Trophoblast cell (in vitro differentiated cells and primary cell): ENCODE measurements at regions not wholly inside any gene's neighbourhood (a gene's known extent, or its start where the extent isn't known, plus 50 kb on each side); places are given as distances from the start of the nearest gene placed in this dataset.
A peak's percentile ranks its signal among the peaks of the same experiment; 100 is the strongest.

ENCODE experiments used
- DNase-seq, 2 donors: peaks; one replicate each; pipeline ENCODE4 v3.0.0-alpha.2; 2016
- H2AFZ ChIP-seq: 2 replicates; pipeline ENCODE4 v1.6.1; 2013; ENCODE audit warnings: low read length, moderate library complexity, mild to moderate bottlenecking; ENCODE audit not compliant: insufficient read depth, poor library complexity
- H2AK5ac ChIP-seq: 2 replicates; pipeline ENCODE4 v1.6.1; 2013; ENCODE audit warnings: mild to moderate bottlenecking, low read length
- H2BK120ac ChIP-seq: 2 replicates; pipeline ENCODE4 v1.6.1; 2013; ENCODE audit warnings: low read length, mild to moderate bottlenecking, moderate library complexity; ENCODE audit not compliant: insufficient read depth, poor library complexity
- H2BK12ac ChIP-seq: 2 replicates; pipeline ENCODE4 v1.6.1; 2013; ENCODE audit warnings: mild to moderate bottlenecking, low read length, moderate library complexity
- H2BK5ac ChIP-seq: 2 replicates; pipeline ENCODE4 v1.6.1; 2013; ENCODE audit warnings: low read length, low read depth, moderate library complexity, mild to moderate bottlenecking; ENCODE audit not compliant: poor library complexity
- H3K14ac ChIP-seq: 2 replicates; pipeline ENCODE4 v1.6.1; 2013; ENCODE audit warnings: mild to moderate bottlenecking, low read length
- H3K18ac ChIP-seq: 2 replicates; pipeline ENCODE4 v1.6.1; 2013; ENCODE audit warnings: mild to moderate bottlenecking, low read length
- H3K23ac ChIP-seq: 2 replicates; pipeline ENCODE4 v1.6.1; 2013; ENCODE audit warnings: low read length
- H3K27ac ChIP-seq: 2 replicates; pipeline ENCODE4 v1.5.1; 2013; ENCODE audit warnings: low read depth, mild to moderate bottlenecking, inconsistent platforms, low read length, moderate library complexity
- H3K27me3 ChIP-seq: 2 replicates; pipeline ENCODE4 v1.6.1; 2013; ENCODE audit warnings: inconsistent platforms, mild to moderate bottlenecking, low read length, moderate library complexity; ENCODE audit not compliant: insufficient read depth
- H3K36me3 ChIP-seq, 2 experiments: 1 replicate in 1 of 2; 2 replicates in 1 of 2; pipeline ENCODE4 v1.6.1; 2013; ENCODE audit warnings: low read length in 2 of 2, mild to moderate bottlenecking in 2 of 2, moderate library complexity in 1 of 2; ENCODE audit not compliant: insufficient read depth in 2 of 2, control insufficient read depth in 1 of 2
- H3K4ac ChIP-seq: 2 replicates; pipeline ENCODE4 v1.6.1; 2013; ENCODE audit warnings: low read depth, mild to moderate bottlenecking, low read length, moderate library complexity
- H3K4me1 ChIP-seq, 2 experiments: 1 replicate in 1 of 2; 2 replicates in 1 of 2; pipeline ENCODE4 v1.6.1; 2013; ENCODE audit warnings: low read length in 2 of 2, mild to moderate bottlenecking in 2 of 2, moderate library complexity in 1 of 2; ENCODE audit not compliant: insufficient read depth in 2 of 2, control insufficient read depth in 1 of 2
- H3K4me2 ChIP-seq: 2 replicates; pipeline ENCODE4 v1.6.1; 2013; ENCODE audit warnings: inconsistent platforms, mild to moderate bottlenecking, low read length, moderate library complexity
- H3K4me3 ChIP-seq: 2 replicates; pipeline ENCODE4 v1.5.1; 2013; ENCODE audit warnings: mild to moderate bottlenecking, low read depth, low read length, inconsistent platforms
- H3K79me1 ChIP-seq: one replicate; pipeline ENCODE4 v1.6.1; 2013; ENCODE audit warnings: low read length
- H3K79me2 ChIP-seq: 2 replicates; pipeline ENCODE4 v1.6.1; 2013; ENCODE audit warnings: low read length, mild to moderate bottlenecking; ENCODE audit not compliant: control insufficient read depth, insufficient read depth, poor library complexity
- H3K9ac ChIP-seq: 2 replicates; pipeline ENCODE4 v1.6.1; 2013; ENCODE audit warnings: mild to moderate bottlenecking, low read length
- H3K9me3 ChIP-seq: 2 replicates; pipeline ENCODE4 v1.6.1; 2013; ENCODE audit warnings: low read depth, mild to moderate bottlenecking, control low read depth, inconsistent platforms, low read length; ENCODE audit not compliant: insufficient read depth
- H4K12ac ChIP-seq: 2 replicates; pipeline ENCODE4 v1.6.1; 2013; ENCODE audit warnings: low read depth, mild to moderate bottlenecking, low read length, moderate library complexity
- H4K8ac ChIP-seq: 2 replicates; pipeline ENCODE4 v1.6.1; 2013; ENCODE audit warnings: low read depth, mild to moderate bottlenecking, low read length, moderate library complexity
- H4K91ac ChIP-seq: one replicate; pipeline ENCODE4 v1.6.1; 2013; ENCODE audit warnings: low read depth, mild to moderate bottlenecking, low read length, moderate library complexity
- WGBS: extraction: QIAGEN DNeasy Blood & Tissue Kit; methylation state at CpG from one replicate; pipeline ENCODE4 v1.1.7; 2013; ENCODE audit warnings: missing lambda C conversion rate; ENCODE audit not compliant: insufficient read length, insufficient coverage; ENCODE audit errors: extremely low coverage; 5-methylcytosine and 5-hydroxymethylcytosine counted together

DNA sequence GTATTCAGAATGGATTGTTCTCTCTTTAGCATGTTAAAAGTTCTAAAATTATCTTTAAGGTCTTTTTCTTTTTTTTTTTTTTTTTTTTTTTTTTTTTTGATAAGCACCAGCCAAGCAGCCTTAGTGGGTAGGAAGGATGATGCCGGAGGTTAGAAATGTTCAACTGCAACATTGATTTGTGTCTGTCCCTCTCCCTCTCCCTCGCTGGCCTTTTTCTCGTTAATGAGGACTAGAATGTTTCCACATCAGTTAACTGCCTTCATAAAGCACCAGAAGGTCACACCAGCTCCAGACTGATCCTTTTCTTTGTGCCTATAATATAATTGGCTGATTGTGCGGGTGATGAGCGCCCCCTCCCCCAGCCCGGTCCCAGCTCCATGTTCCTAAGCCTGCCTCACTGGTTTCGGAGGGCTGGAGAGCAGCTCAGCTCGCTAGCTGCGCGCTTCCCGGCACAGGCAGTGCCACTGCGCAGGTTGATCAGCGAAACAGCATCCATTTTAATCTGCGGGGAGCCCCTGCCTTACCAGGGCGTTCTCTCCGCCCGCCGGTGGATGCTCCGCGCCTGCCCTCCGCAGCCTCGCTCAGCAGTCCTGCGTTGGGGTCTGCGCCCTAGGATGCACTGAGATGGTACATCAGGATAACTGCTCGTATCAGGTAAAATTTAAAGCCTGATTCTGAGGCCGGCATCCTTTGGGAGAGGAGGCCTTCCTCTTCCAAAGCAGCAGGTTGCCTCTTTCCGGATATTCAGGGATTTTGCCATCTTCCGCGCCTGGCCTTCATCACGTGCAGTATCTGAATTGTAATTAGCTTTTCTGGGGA is 148.9 kb upstream of the IL12A start, which contains the start of gene SCHIP1:
TSS of gene SCHIP1 (plus strand) at position 301 of the 819 bp plus-strand sequence.
- Histone ChIP-seq H3K4ac (peak within 1 kb of the TSS; percentile 53), H3K23ac (no peak within 1 kb of the TSS), H3K36me3 (peaks cover 0 to 2% of the 10 kb centered on the region in 2 experiments), H3K18ac (peak within 1 kb of the TSS; percentile 83), H2AK5ac (peak within 1 kb of the TSS; percentile 39), H3K9me3 (no peaks in the 10 kb centered on the region), H2BK120ac (no peak within 1 kb of the TSS), H2AFZ (peak within 1 kb of the TSS; percentile 79), H4K12ac (peak within 1 kb of the TSS; percentile 35), H3K4me3 (no peak within 1 kb of the TSS), H3K9ac (peak within 1 kb of the TSS; percentile 44), H3K27me3 (no peaks in the 10 kb centered on the region), H3K79me1 (peaks cover 16% of the 10 kb centered on the region), H2BK12ac (peak within 1 kb of the TSS; percentile 79), H3K27ac (peak within 1 kb of the TSS; percentile 59), H4K8ac (peak within 1 kb of the TSS; percentile 93), H3K4me2 (peak within 1 kb of the TSS; percentile 68), H2BK5ac (peak within 1 kb of the TSS; percentile 62), H3K14ac (peak within 1 kb of the TSS; percentile 74), H3K4me1 (peaks cover 13 to 18% of the 10 kb centered on the region in 2 experiments), H4K91ac (peak within 1 kb of the TSS; percentile 36), H3K79me2 (peaks cover 5% of the 10 kb centered on the region)
- DNase-seq = no peak
- WGBS = no CpG with 5 or more reads among the region's 30 CpGs

DNA sequence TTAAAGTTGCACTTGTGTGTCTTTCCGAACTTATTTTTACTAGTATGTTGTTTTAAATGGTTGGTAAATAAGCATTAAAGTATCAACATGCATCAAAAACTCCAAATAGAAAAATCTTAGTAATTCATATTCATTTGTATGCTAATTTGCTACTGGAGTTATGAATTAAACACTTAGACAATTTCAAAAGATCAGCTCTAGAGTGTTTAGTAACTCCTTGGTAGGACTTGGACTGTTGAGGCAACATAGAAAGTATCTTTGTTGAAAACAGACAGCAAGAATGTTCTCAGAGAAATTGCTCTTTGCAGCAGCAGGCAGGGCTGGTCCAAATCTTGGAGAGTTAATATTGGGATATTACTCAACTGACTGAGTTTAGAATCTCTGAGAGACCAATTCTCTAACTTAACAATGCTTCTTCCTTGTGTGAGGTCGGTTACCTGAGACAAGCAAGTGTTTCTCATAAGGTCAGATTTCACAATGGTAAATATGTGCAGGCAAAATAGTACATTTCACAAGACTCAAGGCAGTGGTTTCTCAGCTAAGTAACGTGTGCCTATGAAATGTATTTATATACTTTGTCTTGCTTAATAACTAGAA is 147.8 kb upstream of the IL12A start:
- Histone ChIP-seq H4K8ac (no peak overlapping the region), H3K36me3 (peaks cover 0 to 2% of the 10 kb centered on the region in 2 experiments), H3K18ac (no peak overlapping the region), H3K79me2 (peaks cover 5% of the 10 kb centered on the region), H3K27ac (no peak overlapping the region), H3K23ac (no peak overlapping the region), H2AFZ (no peak overlapping the region), H2BK12ac (no peak overlapping the region), H3K4me1 (peaks cover 19 to 26% of the 10 kb centered on the region in 2 experiments), H4K12ac (no peak overlapping the region), H3K9me3 (no peaks in the 10 kb centered on the region), H2BK120ac (no peak overlapping the region), H3K14ac (no peak overlapping the region), H3K4me3 (no peak overlapping the region), H3K4me2 (no peak overlapping the region), H2BK5ac (no peak overlapping the region), H3K4ac (no peak overlapping the region), H3K27me3 (no peaks in the 10 kb centered on the region), H3K9ac (no peak overlapping the region), H4K91ac (no peak overlapping the region), H3K79me1 (peaks cover 18% of the 10 kb centered on the region), H2AK5ac (no peak overlapping the region)
- no CpG with 5 or more reads among the region's 3 CpGs for WGBS
- peak in 1 of 2 donors; percentile 66 for DNase-seq

DNA sequence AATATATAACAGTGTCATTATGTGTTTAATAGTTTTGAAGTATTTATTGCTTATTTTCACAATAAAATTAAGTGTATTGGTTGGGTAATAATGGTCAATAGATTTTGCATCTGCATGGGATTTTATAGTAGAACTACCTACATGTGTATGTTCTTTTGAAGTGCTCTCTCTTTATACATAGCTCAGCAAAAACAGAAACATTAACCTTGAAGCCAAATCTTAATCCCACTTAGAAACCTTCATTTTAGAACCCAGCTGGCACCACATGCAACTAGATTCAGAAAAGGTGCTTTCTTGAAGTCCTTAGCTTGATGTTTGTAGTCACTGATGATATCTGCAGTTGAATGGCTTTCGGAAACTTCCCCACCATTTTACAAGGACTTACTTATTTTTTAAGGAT is 146.9 kb upstream of the IL12A start:
- Histone ChIP-seq H3K27me3 (no peaks in the 10 kb centered on the region), H3K36me3 (peaks cover 0 to 2% of the 10 kb centered on the region in 2 experiments), H3K23ac (no peak overlapping the region), H3K27ac (no peak overlapping the region), H3K4me1 (peaks cover 20 to 28% of the 10 kb centered on the region in 2 experiments), H4K12ac (no peak overlapping the region), H3K18ac (no peak overlapping the region), H3K9ac (no peak overlapping the region), H2AK5ac (no peak overlapping the region), H3K79me2 (peaks cover 5% of the 10 kb centered on the region), H3K4me2 (no peak overlapping the region), H2BK120ac (no peak overlapping the region), H4K8ac (no peak overlapping the region), H3K4me3 (no peak overlapping the region), H4K91ac (no peak overlapping the region), H2BK5ac (no peak overlapping the region), H3K79me1 (peaks cover 21% of the 10 kb centered on the region), H2AFZ (no peak overlapping the region), H2BK12ac (no peak overlapping the region), H3K4ac (no peak overlapping the region), H3K9me3 (no peaks in the 10 kb centered on the region), H3K14ac (no peak overlapping the region)
- DNase-seq = no peak
- no CpG with 5 or more reads among the region's 1 CpG for WGBS

DNA sequence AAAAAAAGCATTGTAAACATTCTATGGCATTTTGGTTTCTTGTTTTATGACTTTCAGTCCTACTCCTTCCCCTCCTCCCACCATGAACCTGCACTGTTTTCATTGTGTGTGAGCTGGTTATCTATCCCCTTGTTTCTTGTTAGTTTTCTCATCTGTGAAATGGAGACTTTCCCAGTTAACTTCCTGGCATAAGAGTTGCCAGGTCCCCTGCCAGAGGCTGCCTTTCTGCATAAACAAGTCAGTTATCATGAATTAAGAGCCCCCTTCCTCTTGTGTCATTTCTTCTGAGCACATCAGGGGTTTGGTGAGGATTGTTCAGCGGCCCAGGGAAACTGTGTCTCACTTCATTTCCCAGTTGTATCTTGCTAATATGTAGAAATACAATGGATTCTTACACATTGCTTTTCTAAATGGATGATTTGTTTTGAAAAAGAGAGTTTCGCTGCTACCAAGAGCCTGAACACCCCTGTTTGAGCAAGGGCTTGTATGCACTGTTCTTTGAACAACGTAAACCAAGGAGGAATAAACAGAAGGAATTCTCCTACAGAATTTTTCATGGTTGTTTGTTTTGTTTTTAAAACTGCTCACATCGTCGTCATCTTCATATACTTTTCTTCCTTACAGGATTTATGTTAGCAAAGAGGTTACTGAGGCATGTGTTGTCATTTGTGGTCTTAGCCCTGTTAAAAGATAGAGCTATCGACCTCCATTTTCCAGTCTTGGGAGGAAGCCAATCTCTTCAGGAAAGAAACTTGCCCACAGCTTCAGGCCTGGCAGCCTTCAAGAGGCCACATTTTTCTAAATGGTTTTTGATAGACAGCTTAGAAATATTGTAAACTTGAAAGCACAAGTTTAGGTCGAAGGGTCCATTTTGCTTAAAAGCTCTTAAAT is 144.6 kb upstream of the IL12A start:
- H3K27ac ChIP-seq = peak overlapping the region; percentile 46
- H2BK5ac ChIP-seq = peak overlapping the region; percentile 72
- no peak overlapping the region for H3K18ac ChIP-seq
- peaks cover 14 to 22% of the 10 kb centered on the region in 2 experiments for H3K4me1 ChIP-seq
- peak overlapping the region; percentile 58 for H2BK120ac ChIP-seq
- no peaks in the 10 kb centered on the region for H3K9me3 ChIP-seq
- H2BK12ac ChIP-seq = peak overlapping the region; percentile 93
- H3K79me2 ChIP-seq = peaks cover 6% of the 10 kb centered on the region
- H3K4ac ChIP-seq = peak overlapping the region; percentile 34
- H3K79me1 ChIP-seq = peaks cover 17% of the 10 kb centered on the region
- DNase-seq = no peak
- H3K23ac ChIP-seq = no peak overlapping the region
- no peak overlapping the region for H3K9ac ChIP-seq
- H2AFZ ChIP-seq = no peak overlapping the region
- H3K27me3 ChIP-seq = no peaks in the 10 kb centered on the region
- no peak overlapping the region for H4K8ac ChIP-seq
- no peak overlapping the region for H3K4me3 ChIP-seq
- no peaks in the 10 kb centered on the region for H3K36me3 ChIP-seq
- H3K4me2 ChIP-seq = no peak overlapping the region
- no peak overlapping the region for H2AK5ac ChIP-seq
- WGBS = no CpG with 5 or more reads among the region's 7 CpGs
- no peak overlapping the region for H4K12ac ChIP-seq
- H4K91ac ChIP-seq = peak overlapping the region; percentile 89
- no peak overlapping the region for H3K14ac ChIP-seq
